ENCODE measurements at regions not wholly inside any gene's neighbourhood (a gene's known extent, or its start where the extent isn't known, plus 50 kb on each side); places are given as distances from the start of the nearest gene placed in this dataset.

GRCh38 chr5:39599721-39600431 is 175.1 kb upstream of the DAB2 start:
- DNase-seq (ENCODE audit: low spot score): no peak

GRCh38 chr5:39598661-39599248 is 174.0 kb upstream of the DAB2 start:
- no peak for DNase-seq (ENCODE audit: low spot score)

GRCh38 chr5:39588179-39588578 is 163.4 kb upstream of the DAB2 start:
- DNase-seq (ENCODE audit: low spot score): no peak

- DNase-seq (ENCODE audit: low spot score): no peak
These were observed 162.9 kb upstream of the DAB2 start for GRCh38 chr5:39587675-39588074.

- no peak for DNase-seq (ENCODE audit: low spot score)
These were observed 161.4 kb upstream of the DAB2 start for GRCh38 chr5:39586185-39586584.

- DNase-seq (ENCODE audit: low spot score): no peak
These were observed 160.1 kb upstream of the DAB2 start for GRCh38 chr5:39584927-39585326.

- DNase-seq (ENCODE audit: low spot score): no peak
These were observed 156.1 kb upstream of the DAB2 start for GRCh38 chr5:39580702-39581453.

- no peak for DNase-seq (ENCODE audit: low spot score)
These were observed 155.0 kb upstream of the DAB2 start for GRCh38 chr5:39579750-39580149.

- peak; percentile 5 for DNase-seq (ENCODE audit: low spot score)
These were observed 154.2 kb upstream of the DAB2 start for GRCh38 chr5:39578887-39579497.

GRCh38 chr5:39577529-39577928 is 152.7 kb upstream of the DAB2 start:
- no peak for DNase-seq (ENCODE audit: low spot score)

GRCh38 chr5:39570403-39571027 is 145.7 kb upstream of the DAB2 start:
- no peak for DNase-seq (ENCODE audit: low spot score)

GRCh38 chr5:39569857-39570256 is 145.1 kb upstream of the DAB2 start:
- no peak for DNase-seq (ENCODE audit: low spot score)

- no peak for DNase-seq (ENCODE audit: low spot score)
These were observed 142.1 kb upstream of the DAB2 start for GRCh38 chr5:39566891-39567290.

GRCh38 chr5:39566029-39566428 is 141.2 kb upstream of the DAB2 start:
- DNase-seq (ENCODE audit: low spot score): no peak

- DNase-seq (ENCODE audit: low spot score): no peak
These were observed 136.6 kb upstream of the DAB2 start for GRCh38 chr5:39561421-39561820.

- no peak for DNase-seq (ENCODE audit: low spot score)
These were observed 135.9 kb upstream of the DAB2 start for GRCh38 chr5:39560726-39561125.

GRCh38 chr5:39559923-39560322 is 135.1 kb upstream of the DAB2 start:
- DNase-seq (ENCODE audit: low spot score): no peak

- no peak for DNase-seq (ENCODE audit: low spot score)
These were observed 133.8 kb upstream of the DAB2 start for GRCh38 chr5:39558541-39558940.

GRCh38 chr5:39555788-39556187 is 131.0 kb upstream of the DAB2 start:
- DNase-seq (ENCODE audit: low spot score): no peak

GRCh38 chr5:39547553-39548154 is 122.9 kb upstream of the DAB2 start:
- DNase-seq (ENCODE audit: low spot score): peak; percentile 9

GRCh38 chr5:39544941-39545340 is 120.2 kb upstream of the DAB2 start:
- no peak for DNase-seq (ENCODE audit: low spot score)

- no peak for DNase-seq (ENCODE audit: low spot score)
These were observed 118.6 kb upstream of the DAB2 start for GRCh38 chr5:39543335-39543734.

Measured in hematopoietic multipotent progenitor cell treated with erythropoietin and hydrocortisone succinate and interleukin-3 and kit ligand, for 17 days (in vitro differentiated cells).